ENCODE measurements at regions not wholly inside any gene's neighbourhood (a gene's known extent, or its start where the extent isn't known, plus 50 kb on each side); places are given as distances from the start of the nearest gene placed in this dataset.

DNA sequence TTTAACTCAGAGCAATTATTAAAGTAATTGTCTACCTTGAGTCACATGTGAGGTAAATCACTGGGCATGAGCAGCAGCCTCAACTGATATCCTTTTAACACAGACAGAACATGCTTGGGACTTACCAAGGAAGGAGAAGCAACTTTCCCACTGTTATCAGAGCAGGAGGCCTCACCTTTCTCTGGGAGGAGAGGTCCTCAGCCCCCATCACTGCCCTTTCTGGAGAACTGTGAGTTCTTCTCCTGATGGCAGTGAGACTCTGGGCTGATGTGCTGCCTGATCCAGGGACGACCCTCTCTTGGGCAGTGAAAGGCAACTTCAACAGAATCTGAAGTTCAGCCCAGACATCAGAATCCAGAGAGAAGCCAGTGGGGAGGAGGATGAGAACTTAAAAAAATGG is 343.4 kb upstream of the IRX1 start (continued):
- no peak for TF ChIP-seq ZBTB33 (IDR thresholded peaks at IDR 0.05; ENCODE audit: extremely low read depth, insufficient replicate concordance, low read length)
- TF ChIP-seq CBX3 (IDR thresholded peaks at IDR 0.05; ENCODE audit: low read depth): no peak
- TF ChIP-seq SRF (IDR thresholded peaks at IDR 0.05; ENCODE audit: low read depth): no peak
- no peak for TF ChIP-seq SIN3A (IDR thresholded peaks at IDR 0.05; ENCODE audit: low read depth)
- no peak for TF ChIP-seq POLR2AphosphoS5 (IDR thresholded peaks at IDR 0.05; ENCODE audit: low read depth, low read length)

DNA sequence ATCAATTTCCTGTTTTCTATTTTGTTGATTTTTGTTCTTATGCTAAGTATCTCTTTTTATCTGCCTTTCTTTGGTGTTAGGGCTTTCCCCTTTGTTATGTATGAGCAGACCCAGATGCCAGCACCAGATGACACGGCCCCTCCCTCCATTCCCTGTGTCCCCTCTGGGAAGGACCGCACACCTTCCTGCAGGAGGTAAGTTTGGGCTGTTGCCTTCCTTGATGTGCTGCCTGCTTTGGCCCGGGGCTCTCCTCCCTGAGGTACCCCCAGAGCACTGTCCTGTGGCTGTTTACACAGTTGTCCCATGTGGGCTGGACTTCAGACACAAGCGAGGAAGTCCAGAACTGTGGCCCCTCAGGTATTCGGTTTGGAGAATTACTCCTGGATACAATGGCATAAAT is 343.8 kb upstream of the IRX1 start:
- no peaks in the 10 kb centered on the region for H3K4me1 ChIP-seq (ENCODE audit: control insufficient read depth in 1 of 2, insufficient read depth in 2 of 2, low read length in 2 of 2)
- no peak for ATAC-seq
- H3K9ac ChIP-seq (ENCODE audit: low read length): no peak overlapping the region

More for the DNA sequence above, 343.8 kb upstream of the IRX1 start:
- intact Hi-C loops (cut with micrococcal nuclease): no loop called here
- H2AFZ ChIP-seq (ENCODE audit: low read depth, low read length, poor library complexity, severe bottlenecking): no peak overlapping the region
- H3K4me3 ChIP-seq (replicated peaks in 1 of 2; ENCODE audit: low read depth in 1 of 2, low read length in 2 of 2): no peak overlapping the region
- H3K79me2 ChIP-seq (ENCODE audit: insufficient read depth, low read length): no peaks in the 10 kb centered on the region
- CTCF ChIA-PET: no interaction called here
- H3K9me3 ChIP-seq (ENCODE audit: control insufficient read depth in 1 of 2, insufficient read depth in 1 of 2, low read depth in 1 of 2, low read length in 2 of 2): peaks cover 12 to 29% of the 10 kb centered on the region in 2 experiments; a peak in 2 of 4 replicates
- H3K27me3 ChIP-seq (ENCODE audit: insufficient read depth, low read length): no peaks in the 10 kb centered on the region
- RAD21 ChIA-PET (ENCODE audit: low non-redundant PET in 1 of 2, low total read pairs in 2 of 2, uncharacterized antibody in 2 of 2, unreplicated experiment in 2 of 2): no interaction called here
- no peak for TF ChIP-seq ELF1 (IDR thresholded peaks at IDR 0.05; ENCODE audit: borderline replicate concordance, low read depth)
- TF ChIP-seq JUND (IDR thresholded peaks at IDR 0.05): no peak
- TF ChIP-seq SRF (IDR thresholded peaks at IDR 0.05; ENCODE audit: low read depth): no peak
- no peak for TF ChIP-seq CTCF (IDR thresholded peaks at IDR 0.05 in 2 of 3, conservative IDR thresholded peaks at IDR 0.05 in 1 of 3; ENCODE audit: borderline replicate concordance in 1 of 3, insufficient read depth in 1 of 3, low read depth in 2 of 3, low read length in 2 of 3)
- TF ChIP-seq EZH2phosphoT487 (IDR thresholded peaks at IDR 0.05; ENCODE audit: borderline replicate concordance): no peak
- TF ChIP-seq SP1 (IDR thresholded peaks at IDR 0.05; ENCODE audit: low read depth): no peak
- TF ChIP-seq EZH2 (IDR thresholded peaks at IDR 0.05): no peak
- TF ChIP-seq, protein P1, sequence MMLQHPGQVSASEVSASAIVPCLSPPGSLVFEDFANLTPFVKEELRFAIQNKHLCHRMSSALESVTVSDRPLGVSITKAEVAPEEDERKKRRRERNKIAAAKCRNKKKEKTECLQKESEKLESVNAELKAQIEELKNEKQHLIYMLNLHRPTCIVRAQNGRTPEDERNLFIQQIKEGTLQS (IDR thresholded peaks at IDR 0.05): no peak
- TF ChIP-seq SIN3A (IDR thresholded peaks at IDR 0.05; ENCODE audit: low read depth): no peak
- no peak for TF ChIP-seq FOSL1 (IDR thresholded peaks at IDR 0.05; ENCODE audit: low read depth)
- no peak for TF ChIP-seq ZFX (IDR thresholded peaks at IDR 0.05)
- no peak for TF ChIP-seq EGR1 (IDR thresholded peaks at IDR 0.05; ENCODE audit: low read depth)
- TF ChIP-seq REST (IDR thresholded peaks at IDR 0.05; ENCODE audit: low read depth): no peak
- no peak overlapping the region for H3K27ac ChIP-seq (ENCODE audit: low read depth, low read length)
- no peaks in the 10 kb centered on the region for H3K9me2 ChIP-seq (ENCODE audit: insufficient read depth)
- BruUV-seq (replicated peaks): no TSS peak
- H3K36me3 ChIP-seq (ENCODE audit: control insufficient read depth in 1 of 2, insufficient read depth in 2 of 2, low read length in 2 of 2): no peaks in the 10 kb centered on the region
- H3K4me2 ChIP-seq (ENCODE audit: low read length): no peak overlapping the region
- H4K20me1 ChIP-seq (ENCODE audit: insufficient read depth): no peaks in the 10 kb centered on the region
- DNase-seq (ENCODE audit: low read depth, low spot score): no peak
- POLR2A ChIA-PET: no interaction called here
